ENCODE measurements at regions not wholly inside any gene's neighbourhood (a gene's known extent, or its start where the extent isn't known, plus 50 kb on each side); places are given as distances from the start of the nearest gene placed in this dataset.

DNA sequence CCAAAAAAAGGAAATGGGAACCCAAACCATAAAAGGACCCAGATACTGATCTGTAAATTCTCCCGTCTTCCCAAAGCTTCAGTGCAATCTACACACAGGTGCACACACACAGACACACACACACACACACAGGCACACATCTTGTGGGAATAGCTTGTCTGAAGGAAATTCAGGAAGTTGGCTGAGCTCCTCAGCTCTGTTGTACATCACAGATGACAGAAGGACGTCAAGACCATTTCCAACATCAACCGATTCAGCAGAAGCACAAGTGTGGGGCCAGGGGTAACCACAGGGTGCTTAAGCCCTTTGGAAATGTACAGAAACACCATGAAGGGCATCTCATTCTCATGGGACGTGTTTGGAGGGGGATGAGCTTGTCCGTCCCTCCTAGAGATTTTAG, 498.1 kb upstream of the PSMD7 start:
- ATAC-seq = no peak

DNA sequence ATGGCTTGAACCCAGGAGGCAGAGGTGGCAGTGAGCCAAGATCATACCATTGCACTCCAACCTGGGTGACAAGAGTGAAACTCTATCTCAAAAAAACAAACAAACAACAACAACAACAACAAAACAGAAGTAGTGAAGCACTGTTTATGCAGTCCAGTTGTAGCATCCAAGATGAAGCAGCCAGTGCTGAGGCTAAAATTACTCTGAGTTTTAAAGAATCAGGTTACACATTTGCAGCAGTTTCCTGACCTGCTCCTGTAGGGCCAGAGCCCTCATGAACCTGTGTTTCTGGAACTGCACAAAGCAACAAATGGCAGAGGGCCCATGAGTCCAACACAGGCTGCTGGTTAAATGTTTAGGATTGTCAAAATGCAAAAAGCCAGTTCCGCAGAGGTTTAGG, 499.5 kb upstream of the PSMD7 start:
- no peak for ATAC-seq

DNA sequence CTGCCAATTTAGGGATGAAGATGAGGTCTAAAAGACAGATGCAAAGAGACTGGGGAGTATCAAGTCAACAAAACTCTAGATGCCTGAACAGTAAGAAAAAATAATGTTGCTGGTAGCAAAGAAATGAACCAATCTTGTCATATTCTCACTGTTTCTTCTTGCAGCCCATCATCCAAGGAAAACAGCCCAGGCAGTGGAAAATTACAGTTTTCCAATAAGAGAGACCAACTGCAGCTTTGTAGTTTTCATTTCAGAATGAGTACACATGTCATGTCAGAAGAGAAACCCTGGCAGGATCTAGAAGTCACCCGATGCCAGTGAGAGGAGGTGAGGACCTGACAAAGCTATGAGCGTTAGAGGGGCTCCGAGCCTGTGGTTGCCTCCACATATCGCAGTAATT, 500.4 kb upstream of the PSMD7 start:
- no peak for ATAC-seq

DNA sequence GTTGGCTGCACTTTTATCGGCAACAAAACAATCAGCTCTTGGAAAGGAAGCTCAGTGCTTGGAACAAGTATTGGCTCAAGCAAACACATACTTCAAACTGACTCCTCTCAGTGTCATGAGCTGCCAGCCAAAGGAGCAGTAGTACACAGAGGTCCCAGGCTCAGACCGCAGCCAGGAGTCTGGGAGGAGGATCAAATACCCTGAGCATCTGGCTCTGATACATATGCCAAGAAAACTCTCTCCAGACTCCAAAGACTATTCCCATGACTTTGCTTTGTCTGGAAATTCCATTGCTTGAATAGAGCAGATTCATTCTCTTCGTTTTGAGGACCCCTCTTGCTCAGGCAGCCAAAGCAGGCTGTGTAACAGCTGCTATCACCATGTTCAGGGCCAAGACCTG, 501.6 kb upstream of the PSMD7 start:
- ATAC-seq = no peak

DNA sequence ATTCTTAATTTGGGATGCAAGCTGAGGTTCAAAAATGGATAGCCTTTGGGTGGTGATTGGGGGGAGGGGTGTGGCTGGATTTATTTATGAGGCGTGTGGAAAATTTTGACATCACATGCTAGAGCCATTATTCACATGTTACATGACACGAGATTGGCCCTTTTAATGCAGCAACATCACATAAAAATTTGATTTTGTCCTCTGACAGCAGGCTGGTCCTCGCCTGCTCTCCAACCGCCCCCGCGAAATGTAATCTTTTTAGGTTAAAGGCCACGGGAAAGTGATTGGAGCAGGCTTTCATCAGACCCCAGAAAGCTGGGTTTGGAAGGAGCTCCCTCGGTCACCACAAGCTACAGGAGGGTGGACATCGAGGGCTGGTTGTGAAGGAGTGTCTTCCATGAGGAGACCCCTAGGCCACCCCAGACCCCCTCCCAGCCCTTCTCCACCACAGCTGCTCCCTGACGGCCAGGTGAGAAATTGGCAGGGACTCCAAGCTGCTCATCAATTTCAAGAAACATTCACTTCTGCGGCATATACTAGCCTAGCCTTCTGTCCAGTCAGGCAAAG, 502.7 kb upstream of the PSMD7 start:
- ATAC-seq = no peak

DNA sequence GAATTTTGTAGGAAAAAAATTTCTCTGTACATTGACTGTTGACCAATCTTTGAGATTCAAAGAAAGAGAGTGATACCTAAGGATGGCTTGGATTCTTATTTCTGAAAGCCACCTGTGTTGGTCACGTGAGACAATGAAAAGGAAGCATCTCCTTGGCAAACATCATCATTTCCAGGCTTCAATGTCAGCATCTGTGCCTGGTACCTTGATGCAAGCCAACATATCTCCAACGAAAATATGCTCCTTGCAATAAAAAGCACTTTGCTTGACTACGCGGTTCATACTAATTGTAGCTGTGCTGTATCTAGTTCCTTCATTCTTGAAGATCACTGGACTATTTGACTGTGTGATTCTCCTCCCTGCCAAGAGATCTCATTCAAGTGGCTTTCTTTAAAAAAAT, 503.4 kb upstream of the PSMD7 start:
- ATAC-seq = no peak

DNA sequence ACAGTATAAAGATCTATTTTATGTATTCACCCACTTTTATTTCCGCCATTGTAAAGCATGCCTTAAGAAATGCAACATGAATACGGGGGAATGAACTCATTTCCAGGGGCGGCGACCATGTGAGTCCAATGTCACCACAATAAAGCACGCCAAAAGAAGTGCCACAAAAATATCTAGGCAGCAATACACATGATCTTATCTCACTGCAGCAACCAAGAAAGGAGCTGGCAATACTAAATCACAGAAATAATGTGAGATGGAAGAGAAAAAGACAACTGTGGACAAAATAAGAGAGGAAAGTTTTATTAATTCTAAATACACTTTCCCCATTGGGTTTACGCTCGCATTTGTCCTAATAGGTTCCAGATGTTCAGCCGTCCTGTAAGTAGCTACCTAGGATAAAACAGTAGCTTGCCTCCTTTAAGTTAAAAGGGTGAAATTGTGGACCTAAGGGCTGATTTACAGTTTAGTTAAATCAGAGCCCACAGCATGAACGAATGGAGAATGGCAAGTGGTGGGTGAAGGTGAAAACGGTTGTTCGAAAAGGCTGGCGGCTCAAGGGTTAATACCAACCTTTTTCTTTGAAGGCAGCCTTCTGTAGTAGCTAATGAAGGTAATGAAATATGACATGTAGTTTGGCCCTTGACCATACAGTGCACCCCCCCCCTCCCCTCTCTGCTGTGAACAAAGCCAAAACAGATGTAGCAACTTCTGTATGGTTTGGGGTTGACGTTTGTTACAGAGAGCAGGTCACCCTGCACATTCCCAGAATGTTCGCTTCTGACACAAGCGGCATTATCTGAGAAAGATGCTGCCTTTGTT, 504.2 kb upstream of the PSMD7 start:
- no peak for ATAC-seq

DNA sequence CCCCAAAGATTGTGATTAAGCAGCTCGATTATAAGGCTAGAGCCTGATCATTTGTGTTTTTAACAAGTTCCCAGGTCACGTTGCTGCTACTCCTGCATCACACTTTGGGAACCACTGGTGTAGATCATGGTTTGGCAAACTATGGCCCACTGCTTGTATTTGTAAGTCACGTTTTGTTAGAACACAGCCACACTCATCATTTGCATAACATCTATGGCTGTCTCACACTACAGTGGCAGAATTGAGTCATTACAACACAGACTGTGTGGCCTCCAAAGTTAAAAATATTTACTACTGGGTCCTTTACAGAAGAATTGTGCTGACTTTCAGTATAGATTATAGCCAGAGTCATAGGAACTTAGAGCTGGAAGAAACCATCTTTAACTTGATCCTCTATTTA, 515.3 kb upstream of the PSMD7 start:
- ATAC-seq = no peak

DNA sequence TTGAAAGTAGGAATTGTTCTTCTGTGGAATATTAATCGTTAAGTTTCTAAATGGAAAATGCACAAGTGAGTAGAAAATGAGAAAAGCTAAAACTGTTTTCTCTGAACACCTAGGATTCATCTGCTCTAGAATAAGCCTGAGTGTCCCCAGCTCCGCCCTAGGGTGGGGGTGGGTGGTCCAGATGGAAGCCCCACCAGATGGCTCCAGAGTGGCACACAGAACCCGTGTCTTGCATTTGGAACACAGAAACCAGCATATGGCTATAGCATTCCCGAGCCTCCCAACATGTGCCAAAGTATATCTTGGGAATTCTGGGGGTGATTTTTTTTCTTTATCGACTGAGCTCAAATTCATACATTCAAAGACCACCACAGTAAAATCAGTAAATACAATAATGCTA, 517.7 kb upstream of the PSMD7 start:
- no peak for ATAC-seq

DNA sequence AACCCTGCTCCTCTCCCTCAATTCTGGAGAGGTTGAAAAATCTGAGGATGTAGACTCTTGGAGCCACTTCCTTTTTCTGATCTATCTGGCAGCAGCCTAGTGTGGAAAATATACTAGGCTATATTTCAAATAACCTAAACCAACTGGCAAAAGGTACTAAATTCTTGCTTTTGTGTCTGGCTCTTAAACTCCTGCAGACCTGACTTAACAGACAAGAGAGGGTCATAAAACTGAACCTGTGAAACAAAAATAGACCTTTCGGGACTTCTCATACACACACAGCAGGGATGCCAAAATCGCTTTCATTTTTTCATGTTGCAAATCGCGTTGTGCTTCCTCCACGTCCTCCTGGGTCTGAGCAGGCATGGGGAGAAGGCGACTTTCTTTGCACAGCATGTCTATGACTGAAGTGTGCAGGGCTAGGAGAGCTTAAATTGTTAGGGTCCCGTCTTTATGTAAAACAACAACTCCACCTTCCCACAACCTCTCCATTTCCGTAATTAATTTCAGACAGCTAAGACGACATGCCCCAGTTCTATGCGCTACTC, 520.7 kb upstream of the PSMD7 start:
- ATAC-seq = no peak

DNA sequence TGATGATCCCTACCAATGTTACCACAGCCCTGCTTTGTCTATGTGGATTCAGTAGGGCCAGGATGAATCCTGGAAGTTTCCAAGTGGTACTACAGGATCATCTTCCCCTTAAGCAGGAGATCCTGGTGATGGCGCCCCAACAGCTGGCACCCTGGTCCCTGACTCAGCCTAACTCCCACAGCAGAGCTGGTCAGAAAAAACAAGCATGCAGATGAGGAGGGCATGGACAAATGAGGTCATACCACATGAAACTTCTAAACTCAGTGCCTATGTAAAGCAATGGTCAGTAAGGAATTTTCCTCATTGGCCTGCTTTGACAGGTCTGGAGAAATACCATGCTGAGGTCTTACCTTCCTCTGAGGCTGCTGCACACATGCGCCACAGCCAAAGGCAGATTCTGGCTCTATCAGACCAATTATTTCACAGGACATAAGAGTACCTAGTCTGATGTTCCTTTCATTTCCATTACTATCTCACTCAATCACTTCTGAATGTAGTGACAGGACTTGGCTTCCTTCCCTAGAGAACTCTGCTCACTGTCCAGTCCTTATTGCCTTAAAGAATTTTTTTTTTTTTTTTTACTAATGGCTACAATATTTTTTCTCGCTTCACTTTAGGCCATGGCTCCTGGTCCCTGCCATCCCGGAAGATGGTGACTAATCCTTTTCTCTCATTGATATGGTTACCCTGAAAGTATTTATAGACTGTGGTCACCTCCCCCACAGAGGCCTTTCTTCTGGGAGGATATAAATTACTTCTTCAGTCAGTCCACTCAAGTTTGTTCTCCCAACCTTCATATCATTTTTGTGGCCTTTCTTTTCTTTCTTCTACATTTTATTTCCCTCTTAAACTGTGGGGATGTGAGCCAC, 525.2 kb upstream of the PSMD7 start:
- ATAC-seq = no peak

DNA sequence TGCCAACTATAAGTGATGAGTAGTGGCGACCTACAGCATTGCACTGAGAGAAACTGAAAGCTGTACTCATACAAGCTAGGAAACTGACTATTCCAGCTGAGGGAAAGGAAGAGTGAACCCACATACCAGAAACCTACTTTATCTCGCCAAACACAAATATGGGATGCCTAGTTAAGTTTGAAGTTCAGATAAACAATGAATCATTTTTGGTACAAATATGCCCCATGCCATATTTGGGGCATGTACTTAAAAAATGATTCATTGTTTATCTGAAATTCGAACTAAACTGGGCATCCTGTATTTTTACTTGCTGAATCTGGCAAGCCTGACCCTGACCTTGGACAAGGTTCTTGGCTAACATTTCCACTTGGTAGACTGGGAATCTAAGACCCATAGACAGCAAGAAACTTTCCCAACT, 527.8 kb upstream of the PSMD7 start:
- no peak for ATAC-seq

DNA sequence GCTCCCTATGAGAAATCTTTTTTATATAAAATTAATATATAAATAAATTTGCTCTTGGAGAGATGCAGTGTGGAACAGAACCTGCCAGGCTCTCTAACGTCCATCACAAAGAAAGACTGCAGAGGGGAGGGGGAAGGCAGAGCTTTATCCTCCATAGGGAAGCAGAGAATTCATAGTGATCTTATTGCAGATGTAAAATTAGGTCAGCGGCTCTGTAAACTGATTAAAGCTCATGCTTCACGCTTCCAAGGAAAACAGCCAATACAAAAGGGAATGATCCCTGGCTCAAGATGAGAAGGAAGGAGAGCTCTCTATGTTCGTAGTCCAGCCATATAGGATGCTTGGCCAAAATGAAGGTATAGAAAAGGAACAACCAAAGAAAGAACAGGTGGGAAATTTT, 532.3 kb upstream of the PSMD7 start:
- ATAC-seq = no peak

DNA sequence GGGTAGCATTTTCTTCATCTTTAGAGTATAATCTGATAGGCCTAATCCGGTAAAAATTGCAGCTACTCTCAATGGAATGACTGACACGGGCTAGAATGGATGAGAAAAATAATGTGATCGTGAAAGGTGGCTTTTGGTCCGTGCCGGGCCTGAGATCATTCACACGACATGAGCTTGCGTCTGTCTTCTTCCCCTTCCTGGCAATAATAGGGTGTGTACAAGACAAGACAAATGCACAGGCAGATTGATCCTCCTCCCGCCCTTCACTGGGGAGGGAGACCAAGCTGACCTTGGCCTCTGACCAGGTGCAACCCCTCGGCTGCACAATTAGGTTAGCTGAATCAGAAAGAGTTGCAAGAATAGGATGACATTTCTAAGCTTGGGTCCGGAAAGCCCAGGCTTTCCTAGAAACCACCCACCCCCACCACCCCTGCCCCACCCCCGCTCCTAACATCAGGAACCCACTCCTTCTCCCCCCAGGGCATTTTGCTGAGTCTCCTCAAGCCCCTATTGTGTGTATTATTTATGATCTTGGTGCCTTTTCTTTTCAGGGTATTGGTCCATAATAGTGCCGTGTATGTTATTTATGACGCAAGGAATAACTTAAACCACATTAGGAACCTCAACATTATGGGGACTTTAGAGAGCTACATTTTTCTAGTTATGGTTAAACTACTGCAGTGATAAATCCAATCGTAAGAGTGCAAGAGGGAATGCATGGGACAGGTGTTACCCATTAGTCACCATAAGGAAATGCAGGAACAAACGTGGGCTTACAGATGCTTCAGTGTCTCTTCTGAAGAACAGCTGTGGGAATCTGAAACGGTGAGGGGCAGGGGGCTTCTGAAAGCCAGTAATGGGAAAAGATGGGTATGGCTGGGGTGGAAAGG, 540.1 kb upstream of the PSMD7 start:
- no peak for ATAC-seq

DNA sequence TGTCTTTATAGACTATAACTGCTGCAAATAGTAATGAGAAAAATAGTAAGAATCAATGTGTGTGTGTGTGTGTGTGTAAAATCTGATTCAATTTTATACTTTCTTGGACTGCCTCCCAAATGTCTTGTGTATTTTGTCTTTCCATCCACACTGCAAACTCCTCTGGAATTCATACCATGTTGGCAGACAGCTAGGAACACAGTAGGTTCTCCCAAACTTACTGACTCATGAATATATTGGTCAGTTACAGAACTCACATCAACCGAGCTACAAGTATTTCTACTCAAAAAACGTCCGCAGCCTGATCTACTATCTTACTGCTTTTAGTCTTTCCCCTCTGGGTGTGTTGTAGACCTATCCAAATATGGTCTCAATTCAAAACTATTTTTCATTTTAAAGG, 542.7 kb upstream of the PSMD7 start:
- ATAC-seq = no peak

DNA sequence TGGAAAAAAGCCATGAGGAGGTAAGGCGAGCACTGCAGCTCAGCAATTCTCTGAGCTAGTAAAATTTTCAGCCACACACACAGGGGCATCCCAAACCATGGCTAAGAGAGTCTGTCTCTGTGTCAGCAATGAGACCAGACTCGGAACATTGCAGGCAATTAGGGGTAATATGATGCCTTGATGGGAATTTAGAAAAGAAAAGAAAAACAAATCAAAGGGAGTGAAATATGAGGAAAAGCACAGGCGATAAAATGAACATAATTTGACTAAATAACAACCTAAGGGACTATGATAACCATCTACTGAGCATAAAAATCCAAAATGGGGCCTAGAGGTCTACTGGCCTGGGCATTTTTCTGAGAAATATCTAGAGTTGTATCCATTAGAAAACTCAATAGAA, 546.0 kb upstream of the PSMD7 start:
- no peak for ATAC-seq

DNA sequence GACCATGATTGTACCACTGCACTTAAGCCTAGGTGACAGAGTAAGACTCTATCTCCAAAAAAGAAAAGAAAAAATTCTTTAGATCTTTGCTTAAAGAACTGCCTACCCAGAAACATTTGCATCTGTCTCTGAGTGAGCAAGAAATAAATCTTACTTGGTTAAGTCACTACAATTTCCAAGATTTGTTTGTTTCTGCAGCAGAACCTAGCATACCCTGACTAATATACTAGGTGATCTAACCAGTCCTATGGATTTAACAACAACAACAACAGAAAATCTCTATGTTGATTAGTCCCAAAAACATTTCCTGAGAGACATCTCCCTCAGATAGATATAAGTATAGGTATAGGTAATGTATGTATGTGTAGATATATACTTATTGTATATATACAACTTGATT, 549.3 kb upstream of the PSMD7 start:
- no peak for ATAC-seq

DNA sequence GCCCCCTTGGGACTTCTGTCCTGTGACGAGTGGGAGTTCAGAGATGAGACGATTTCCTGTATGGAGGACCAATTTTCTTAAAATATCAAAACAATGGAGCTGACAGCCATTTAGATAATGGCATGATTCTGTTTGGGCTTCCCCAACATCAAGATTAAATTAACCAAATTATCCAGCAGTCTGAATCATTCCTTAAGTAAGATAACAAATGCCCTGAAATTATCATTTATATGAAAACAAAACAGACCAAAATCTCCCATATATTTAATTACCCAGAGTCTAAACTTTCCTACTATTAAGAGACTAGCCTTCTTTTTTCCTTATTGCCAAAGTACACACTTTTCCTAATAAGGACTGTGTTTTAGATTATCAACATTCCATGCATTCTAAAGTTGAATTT, 550.1 kb upstream of the PSMD7 start:
- no peak for ATAC-seq

DNA sequence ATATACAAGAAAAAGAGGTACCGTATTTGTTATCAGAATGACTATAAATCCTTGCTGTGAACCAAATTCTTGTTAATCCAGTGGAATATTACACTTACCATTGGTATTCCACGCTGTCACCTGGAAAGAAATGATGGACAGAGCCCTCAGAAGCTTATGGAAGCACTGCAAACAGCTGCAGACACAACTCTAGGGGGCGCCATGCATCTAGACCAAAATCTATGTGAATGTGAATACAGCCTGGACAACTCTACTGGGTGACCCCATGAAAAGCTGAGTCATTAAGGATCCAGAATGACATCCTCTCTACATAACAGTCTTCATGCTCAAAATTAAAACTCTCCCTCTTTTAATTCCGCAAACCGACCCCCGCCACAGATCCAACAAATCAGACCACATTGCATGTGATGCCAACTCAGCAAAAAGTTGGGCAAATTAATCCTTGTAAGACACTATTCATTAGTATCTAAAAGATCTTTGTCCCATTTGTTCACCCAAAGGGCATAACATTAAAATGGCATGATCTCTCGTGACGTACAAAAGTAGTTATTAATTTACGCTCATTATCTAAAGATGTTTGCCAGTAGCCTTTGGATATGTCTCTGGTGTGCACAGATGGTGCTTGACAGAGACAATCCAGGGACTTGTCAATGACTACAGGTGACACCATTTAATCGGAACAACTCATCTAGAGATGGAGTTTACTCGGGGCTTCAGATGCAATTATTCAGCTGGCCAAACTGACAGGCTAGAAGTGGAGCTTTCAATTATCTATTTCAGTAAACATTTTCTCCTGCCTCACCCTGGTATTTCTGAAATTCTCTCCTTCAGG, 552.7 kb upstream of the PSMD7 start:
- ATAC-seq = no peak

DNA sequence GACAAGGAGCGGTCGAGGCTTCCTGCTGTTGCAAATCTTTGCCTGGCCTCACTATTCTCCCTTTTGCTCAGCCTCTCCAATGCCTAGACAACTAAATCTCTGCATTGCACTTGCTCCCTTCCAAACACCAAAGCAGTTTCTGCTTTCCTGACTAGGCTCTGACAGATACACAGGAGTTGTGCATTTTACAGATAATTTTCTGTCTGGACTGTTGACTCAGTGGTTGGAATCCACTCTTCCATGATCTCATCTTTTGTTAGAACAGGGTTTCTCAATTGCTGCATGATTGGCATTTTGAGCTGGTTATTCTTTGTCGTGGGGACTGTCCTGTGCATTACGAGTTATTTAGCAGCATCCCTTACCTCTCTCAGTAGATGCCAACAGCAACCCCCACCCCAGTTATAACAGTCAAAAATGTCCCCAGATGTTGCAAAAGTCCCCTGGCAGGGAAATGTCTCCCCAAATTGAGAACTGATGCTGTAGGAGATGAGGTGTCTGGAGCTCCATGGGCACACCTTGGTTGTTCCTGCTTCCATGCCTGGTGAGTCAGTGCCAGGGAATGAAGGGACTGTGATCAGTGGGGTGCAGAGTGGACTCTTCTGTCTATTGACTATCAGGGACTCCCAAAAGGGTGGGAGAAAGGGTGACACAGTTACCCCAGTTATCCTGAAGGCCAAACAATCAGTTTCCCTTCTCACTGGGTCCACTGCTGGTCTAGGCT, 557.4 kb upstream of the PSMD7 start:
- ATAC-seq = no peak

DNA sequence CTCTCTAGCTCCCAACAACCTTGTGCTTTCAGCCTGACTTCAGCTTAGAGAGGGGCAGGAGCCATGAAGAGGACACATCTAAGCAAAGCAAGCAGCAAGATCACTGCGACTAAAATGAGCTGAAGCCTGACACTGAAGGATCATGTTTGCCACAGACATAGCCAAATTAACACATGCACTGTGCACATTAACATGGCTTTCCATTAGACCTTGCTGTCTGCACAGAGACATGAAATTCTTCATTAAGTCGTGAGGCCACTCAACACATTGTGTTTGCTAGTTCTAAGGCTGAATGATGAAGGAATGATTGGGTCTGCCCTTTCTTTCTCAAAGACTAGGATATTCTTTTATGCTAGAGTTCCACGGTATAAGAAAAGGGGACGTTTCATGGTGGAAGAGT, 558.3 kb upstream of the PSMD7 start:
- no peak for ATAC-seq

Measured in activated CD4-positive, CD25-positive, alpha-beta regulatory T cell treated with anti-CD3 and anti-CD28 coated beads, Interleukin-2, amount 50 U/mL, for 24 hours (primary cell).